ENCODE measurements at regions not wholly inside any gene's neighbourhood (a gene's known extent, or its start where the extent isn't known, plus 50 kb on each side); places are given as distances from the start of the nearest gene placed in this dataset.

- TF ChIP-seq CTCF (conservative IDR thresholded peaks at IDR 0.05; ENCODE audit: low read depth, low read length), result no peak
- no peak overlapping the region for H3K4me3 ChIP-seq (ENCODE audit: low read length)
- DNase-seq (ENCODE audit: low read depth), result no peak
These were observed 575.6 kb downstream of the EFNB2 start for GRCh38 chr13:105959876-105960275.

DNA sequence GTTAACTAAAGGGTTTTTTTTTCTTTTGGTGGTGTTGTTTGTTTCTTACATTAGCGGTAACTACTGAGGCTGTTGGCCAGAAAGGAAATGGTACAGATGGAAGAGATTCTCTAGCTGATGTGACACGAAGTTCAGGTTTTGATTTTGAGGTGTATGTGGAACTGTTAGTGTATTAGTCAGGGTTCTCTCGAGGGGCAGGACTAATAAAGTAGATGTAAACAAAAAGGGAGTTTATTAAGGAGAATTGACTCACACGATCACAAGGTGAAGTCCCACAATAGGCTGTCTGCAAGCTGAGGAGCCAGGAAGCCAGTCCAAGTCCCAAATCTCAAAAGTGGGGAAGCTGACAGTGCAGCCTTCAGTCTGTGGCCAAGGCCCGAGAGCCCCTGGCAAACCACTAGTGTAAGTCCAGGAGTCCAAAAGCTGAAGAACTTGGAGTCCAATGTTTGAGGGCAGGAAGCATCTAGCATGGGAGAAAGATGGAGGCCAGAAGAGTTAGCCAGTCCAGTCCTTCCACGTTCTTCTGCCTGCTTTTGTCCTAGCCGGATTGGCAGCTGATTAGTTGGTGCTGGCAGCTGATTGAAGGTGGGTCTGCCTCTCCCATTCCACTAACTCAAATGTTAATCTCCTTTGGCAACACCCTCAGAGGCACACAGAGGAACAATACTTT lies 577.6 kb downstream of the EFNB2 start:
- DNase-seq (ENCODE audit: low read depth), result no peak
- TF ChIP-seq CTCF (conservative IDR thresholded peaks at IDR 0.05; ENCODE audit: low read depth, low read length), result no peak
- no peak overlapping the region for H3K4me3 ChIP-seq (ENCODE audit: low read length)

- TF ChIP-seq CTCF (conservative IDR thresholded peaks at IDR 0.05; ENCODE audit: low read depth, low read length), result no peak
- no peak for DNase-seq (ENCODE audit: low read depth)
- H3K4me3 ChIP-seq (ENCODE audit: low read length), result no peak overlapping the region
These were observed 578.5 kb downstream of the EFNB2 start for GRCh38 chr13:105956921-105957320.

DNA sequence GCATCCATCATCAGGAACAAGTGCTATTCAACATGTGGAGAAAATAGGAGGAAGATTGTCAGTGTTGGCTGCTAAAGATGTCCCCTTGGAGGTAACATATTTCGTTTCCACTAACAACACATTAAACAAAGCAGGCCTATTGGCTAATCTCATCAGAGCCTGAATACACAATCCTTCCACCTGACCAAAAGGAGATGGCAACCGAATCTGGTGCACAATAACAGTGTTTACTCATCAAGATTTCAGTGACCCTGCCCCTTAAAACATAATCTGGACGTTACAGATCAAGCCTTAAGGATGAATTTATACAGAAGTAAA lies 582.5 kb downstream of the EFNB2 start:
- no peak for TF ChIP-seq CTCF (conservative IDR thresholded peaks at IDR 0.05; ENCODE audit: low read depth, low read length)
- no peak overlapping the region for H3K4me3 ChIP-seq (ENCODE audit: low read length)
- DNase-seq (ENCODE audit: low read depth), result no peak

DNA sequence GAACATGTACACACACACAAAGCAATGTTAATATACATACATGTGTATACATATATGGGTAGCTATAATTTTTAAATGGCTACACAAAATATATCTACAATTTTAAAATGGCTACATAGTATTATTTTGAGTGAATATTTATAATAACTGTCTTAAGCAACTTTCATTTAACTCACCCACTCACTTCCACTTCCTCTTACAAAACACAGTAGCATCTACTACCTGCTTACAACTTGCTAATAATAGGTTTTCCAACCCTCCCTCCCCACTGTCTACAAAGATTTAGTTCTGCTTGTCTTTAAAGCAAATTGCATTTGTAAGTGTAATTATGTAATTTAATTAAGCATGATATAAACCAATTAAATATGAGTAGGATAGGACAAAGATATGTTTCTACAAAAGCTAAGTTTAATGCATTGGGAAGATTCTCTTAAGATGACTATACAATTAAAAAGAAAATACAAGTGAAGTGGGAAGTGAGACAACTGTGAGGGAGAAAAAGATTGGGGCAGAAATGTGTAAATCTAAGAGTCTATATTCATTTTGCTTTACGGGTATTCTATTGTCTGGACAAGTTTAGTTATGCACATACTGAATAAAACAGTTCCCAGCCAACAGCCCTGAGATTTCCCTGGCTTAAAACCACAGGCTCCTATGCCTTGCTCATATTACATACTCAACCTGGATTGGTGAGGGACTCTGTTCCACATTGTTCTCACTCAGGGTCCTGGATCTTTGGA lies 583.1 kb downstream of the EFNB2 start:
- no peak overlapping the region for H3K4me3 ChIP-seq (ENCODE audit: low read length)
- TF ChIP-seq CTCF (conservative IDR thresholded peaks at IDR 0.05; ENCODE audit: low read depth, low read length), result no peak
- no peak for DNase-seq (ENCODE audit: low read depth)

DNA sequence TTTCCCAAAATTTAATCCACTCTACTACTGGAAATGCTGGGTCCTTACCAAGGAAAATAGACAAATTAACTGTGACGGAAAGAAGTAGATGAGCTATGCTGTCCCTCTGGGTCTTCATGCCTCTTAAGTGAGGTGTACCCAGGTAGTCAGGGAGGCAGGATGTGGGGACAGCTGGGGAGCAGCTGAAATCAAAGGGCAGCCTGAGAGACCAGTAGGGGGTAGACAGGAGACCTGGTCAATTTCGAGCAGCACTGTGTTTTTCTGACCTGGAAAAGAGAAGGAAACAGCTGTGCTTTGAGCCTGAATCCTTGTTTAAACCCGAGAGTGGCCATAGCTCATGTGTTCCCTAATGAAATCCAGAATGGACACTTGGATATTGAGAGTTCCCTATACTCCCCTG lies 587.3 kb downstream of the EFNB2 start:
- H3K4me3 ChIP-seq (ENCODE audit: low read length), result no peak overlapping the region
- no peak for DNase-seq (ENCODE audit: low read depth)
- no peak for TF ChIP-seq CTCF (conservative IDR thresholded peaks at IDR 0.05; ENCODE audit: low read depth, low read length)

GRCh38 chr13:105940882-105941281 lies 594.6 kb downstream of the EFNB2 start:
- TF ChIP-seq CTCF (conservative IDR thresholded peaks at IDR 0.05; ENCODE audit: low read depth, low read length), result no peak
- DNase-seq (ENCODE audit: low read depth), result no peak
- H3K4me3 ChIP-seq (ENCODE audit: low read length), result no peak overlapping the region

All from retinal pigment epithelial cell (primary cell).